Astrocyte of the hippocampus (primary cell): ENCODE measurements at regions not wholly inside any gene's neighbourhood (a gene's known extent, or its start where the extent isn't known, plus 50 kb on each side); places are given as distances from the start of the nearest gene placed in this dataset.
"Not testable (repeated sequence)": the region's sequence is repeated elsewhere in the genome, so short reads cannot be mapped to it uniquely, and the experiment has no call there.

ENCODE experiments used
- DNase-seq: peaks from one replicate; pipeline ENCODE4 v3.0.0; 2011; ENCODE audit warnings: low read depth, low spot score

DNA sequence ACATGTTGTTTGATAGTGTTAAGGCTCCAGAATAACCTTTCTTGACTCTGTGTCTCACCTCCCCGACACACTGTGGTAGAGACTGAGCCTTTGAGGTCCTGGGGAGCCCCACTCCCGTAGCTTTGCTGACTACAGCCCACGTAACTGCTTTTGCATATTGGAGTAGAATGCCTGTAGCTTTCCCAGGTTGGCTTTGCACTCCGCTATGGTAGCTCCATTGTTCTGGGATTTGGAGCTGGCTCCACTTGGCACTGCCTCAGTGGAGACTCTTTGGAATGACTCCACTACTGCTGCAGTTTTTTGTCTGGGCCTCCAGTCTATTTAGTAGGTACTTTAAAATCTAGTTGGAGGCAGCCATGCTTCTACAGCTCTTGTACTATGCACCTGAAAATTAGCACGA is 56.2 kb upstream of the ANXA1 start:
- no peak for DNase-seq

DNA sequence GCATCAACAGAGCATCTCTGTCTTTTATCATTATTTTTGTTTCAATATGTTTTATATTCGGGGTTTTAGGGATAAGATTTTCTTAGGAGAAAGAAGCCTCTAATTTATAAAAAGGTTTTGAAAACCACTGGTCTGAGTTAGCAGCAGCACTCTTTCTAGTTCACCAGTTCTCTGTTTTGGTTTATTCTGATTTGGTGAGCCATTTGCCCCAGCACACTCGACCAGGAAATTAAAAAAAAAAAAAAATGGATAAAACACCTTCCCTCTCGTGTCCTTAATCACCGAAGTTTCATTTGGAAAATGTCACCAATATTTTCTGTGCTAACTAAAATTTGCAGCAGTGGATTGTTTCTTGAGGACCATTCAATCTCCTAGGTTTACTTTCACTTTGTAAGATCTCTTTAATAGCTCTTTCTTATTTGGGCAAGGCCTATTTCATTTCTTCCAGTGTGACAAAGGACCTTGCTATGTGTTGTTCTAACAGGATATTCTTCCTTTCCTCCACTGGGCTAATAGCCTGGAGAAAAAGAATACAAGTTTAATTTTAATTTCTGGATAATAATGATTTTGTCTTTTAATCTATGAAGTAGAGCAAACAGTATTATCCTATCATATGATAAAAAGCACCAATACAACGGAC is 57.8 kb upstream of the ANXA1 start:
- no peak for DNase-seq

DNA sequence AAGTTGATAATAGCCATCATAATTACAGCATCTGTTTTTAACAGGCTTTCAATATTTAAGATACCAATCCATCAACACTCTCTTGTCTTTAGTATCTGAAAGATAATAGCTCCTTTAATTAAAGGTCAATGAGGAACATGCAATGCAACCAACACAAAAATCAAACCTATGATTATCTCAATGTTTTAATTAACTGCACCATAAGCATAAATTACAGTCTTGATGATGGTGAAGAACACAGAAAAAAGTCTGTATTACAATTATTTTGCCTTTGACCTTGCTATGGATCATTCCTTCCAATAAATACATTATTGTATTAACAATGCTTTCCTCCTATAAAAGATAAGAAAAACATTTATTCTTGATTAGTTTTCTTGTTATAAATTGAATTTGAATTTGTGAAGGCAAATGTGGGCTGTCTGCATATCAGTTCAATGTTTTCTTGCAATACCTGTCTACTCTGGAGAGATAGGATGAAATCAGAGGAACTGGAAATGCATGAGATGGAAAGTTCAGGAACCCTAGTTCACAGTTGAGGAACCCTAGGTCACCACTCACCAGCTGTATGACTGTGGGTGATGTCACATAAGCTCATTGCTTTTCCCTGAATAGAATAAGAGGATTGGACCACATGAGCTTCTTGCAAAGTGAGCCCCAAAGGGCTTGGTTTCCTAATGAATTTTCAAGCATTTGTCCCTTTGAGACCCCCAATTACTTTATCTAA is 58.5 kb upstream of the ANXA1 start:
- no peak for DNase-seq

DNA sequence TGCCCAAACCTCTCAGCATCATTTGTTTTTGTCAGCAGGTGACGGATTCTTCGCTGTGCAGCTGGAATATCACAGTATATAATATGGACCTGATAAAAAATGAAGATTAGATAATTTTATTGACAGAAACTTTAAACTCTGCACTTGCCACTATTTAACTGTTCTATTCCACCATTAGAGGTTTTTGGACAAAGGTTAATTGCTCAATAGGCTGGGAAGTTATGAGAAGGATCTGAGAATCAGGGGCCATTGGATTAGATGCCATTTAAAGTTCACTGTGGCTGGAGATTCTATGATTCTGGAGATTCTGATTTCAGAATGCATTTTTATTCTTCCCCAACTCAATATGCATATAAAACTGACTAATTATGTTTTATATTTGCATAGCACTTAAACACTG is 59.8 kb upstream of the ANXA1 start:
- DNase-seq, result no peak

DNA sequence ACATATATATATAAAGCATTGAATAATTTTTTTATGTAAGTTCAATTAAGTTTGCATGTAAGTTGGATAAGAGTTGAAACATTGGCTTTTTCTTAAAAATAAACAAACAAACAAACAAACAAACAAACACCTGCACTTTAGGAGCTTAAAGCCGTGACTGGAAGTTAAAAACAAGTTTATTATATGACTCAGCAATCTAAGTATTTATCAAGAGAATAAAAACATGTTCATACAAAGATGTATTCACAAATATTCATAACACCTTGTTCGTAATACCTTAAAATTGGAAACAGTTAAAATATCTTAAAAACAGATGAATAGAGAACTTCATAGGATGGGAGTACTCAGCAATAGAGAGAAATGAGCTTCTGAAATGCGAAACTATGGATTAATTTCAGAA is 61.5 kb upstream of the ANXA1 start:
- no peak for DNase-seq

DNA sequence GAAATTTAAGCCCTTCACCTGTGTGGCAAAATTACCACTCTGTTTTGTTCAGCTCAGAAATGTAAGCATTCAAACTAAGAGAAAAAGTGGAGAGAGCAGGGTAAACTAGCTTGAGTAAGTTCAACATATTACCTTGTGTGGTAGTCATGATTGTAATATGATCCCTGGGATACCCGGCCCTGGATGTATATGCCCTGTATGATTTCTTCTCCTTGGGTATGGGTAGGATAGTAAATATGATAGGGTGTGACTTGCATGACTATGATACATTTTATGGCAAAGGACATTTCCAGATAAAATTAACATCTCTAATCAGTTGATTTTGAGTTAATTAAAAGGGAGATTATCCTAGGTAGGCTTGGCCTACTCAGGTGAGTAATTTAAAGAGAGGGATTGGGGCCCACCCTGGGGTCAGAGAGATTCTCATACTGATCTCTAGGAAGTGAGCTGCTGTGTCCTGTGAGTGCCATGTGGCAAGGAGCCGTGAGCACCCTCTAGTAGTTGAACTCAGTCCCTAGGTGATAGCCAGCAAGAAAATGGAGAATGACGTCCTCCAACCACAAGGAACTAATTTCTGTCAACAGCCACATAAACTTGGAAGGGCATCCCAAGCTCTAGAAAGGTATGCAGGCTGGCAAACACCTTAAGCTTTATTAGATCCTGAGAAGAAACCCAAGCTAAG is 62.2 kb upstream of the ANXA1 start:
- DNase-seq, result no peak

DNA sequence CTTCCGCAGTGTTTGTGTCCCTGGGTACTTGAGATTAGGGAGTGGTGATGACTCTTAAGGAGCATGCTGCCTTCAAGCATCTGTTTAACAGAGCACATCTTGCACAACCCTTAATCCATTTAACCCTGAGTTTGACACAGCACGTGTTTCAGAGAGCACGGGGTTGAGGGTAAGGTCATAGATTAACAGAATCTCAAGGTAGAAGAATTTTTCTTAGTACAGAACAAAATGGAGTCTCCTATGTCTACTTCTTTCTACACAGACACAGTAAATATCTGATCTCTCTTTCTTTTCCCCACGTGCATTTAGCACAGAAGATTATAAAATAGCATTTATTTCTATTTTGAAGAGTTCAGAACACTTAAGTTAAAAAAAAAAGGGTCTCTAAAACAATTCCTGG is 63.8 kb upstream of the ANXA1 start:
- DNase-seq, result not testable (repeated sequence)

DNA sequence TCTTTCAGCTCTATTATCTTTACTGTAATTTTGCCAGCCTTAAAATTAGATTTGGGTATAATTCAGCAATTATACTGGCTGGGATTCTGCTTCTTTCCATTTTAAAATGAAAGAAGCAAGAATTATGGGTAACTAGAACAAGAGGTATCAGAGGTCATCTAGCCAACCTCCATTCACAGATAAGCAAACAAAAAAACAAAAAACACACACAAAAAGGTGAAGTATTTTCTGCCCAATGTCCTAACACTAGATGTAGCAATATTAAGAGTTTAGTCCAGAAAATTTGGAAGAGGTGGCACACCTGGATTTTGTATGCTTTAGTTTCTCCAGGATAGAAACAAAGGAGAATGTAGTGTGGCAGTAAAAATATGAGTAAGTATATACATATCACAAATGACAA is 68.1 kb upstream of the ANXA1 start:
- DNase-seq, result no peak

DNA sequence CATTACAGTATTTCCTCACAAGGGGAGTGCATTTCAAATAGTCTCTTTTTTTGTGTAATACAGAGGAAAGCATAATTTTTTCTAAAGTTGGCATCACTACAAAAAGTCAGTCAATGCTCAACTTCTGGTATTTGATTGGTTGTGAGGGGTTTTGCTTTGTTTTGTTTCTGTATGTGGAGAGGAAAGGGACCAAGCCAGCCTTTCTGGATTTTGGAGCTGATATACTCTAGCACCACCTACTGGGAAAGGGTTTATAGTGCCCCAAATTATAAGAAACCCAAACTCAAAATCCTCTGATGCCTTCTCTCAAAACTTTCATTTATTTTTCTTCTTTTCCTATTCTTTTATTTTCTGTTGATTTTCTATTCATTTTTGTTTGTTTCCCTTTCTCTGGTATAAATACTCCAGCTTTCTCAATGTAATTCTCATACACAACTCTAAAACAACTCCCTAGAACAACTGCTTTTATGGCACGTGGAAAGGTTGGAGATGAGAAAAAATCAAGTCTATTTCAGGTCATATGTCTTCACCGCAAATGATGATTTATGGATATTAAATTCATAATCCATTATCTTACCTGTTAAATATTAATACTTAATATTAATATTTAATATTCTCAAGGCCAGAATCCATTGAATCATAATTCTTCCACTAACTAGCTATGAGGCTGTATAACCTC is 69.5 kb upstream of the ANXA1 start:
- peak; percentile 82 for DNase-seq

DNA sequence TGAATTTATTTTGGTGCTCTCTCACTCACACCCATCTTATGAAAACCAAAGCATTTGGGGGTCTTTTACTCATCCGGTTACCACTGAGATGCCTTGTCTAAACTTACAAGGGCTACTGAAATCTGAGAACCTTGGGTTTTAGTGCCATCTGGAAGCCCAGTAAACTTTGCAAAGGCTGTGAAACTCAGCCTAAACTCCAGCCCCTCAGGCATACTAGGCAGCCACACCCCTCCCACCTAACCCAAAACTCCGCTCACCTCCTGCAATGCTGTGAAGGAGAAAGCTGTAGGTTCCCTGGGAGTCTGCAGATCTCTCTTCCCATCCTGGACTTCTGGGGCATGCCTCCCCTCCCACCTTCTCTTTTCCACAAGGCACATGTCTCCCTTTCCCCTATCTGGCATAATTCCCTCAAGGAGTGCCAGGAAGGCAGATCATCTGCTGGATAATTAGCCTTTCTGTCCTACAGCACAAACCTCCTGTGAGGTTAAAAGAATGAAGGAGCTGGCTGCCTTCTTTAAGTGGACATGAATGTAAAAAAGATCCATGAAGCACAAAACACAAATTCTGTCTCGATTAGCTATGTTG is 71.5 kb upstream of the ANXA1 start:
- DNase-seq, result peak; percentile 25

DNA sequence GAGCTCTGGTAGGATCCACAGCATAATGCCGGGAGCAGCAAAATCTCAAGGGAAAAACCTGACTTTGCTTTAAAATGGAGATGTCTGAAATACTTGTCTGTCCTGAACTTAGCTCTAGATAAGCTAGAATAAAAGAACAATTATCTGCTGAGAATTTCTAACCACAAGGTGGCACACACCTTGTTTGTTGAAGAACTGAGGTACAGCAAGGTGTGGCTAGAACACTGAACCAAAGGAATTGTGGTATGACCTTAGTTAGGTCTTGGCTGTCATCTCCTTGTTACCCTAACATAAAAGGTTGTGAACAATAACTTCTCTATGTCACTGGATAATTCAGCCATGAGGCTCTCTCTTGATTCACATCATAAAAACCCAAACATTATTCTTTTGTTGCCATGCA is 72.3 kb upstream of the ANXA1 start:
- no peak for DNase-seq

DNA sequence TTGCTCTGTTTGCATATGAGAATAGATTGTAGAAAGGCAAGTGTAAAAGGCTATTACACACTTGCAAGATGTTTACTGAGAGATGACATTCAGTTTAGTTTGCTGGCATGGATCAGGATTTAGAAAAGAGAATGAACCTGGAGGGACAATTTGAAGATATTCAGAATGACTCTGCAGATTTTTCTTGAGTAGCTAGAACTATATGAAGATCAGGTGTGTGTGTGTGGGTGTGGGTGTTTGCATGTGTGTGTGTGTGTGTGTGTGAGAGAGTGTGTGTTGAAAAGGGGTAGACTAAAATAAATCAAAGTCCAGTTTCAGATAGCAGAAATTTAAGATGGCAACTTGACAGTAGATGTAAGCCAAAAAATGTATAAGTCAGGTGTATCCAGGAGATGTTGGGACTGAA is 74.0 kb upstream of the ANXA1 start:
- DNase-seq, result no peak

DNA sequence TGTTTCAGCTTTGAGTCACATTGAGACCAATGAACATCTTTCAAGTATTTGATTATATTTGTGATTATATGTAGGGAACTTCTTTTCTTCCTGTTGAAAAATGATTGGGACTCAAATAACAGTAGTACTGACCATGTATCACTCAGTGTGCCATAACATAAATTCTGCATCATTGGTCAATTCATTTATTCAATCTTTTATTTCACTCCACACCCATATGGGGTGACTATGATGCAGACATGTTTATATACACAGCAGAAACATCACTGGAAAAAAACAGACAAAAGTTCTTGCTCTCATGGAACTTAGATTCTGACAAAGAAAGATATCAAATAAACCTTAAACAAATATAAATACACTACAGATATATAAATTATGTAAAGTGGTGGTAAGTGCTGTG is 74.7 kb upstream of the ANXA1 start:
- no peak for DNase-seq

DNA sequence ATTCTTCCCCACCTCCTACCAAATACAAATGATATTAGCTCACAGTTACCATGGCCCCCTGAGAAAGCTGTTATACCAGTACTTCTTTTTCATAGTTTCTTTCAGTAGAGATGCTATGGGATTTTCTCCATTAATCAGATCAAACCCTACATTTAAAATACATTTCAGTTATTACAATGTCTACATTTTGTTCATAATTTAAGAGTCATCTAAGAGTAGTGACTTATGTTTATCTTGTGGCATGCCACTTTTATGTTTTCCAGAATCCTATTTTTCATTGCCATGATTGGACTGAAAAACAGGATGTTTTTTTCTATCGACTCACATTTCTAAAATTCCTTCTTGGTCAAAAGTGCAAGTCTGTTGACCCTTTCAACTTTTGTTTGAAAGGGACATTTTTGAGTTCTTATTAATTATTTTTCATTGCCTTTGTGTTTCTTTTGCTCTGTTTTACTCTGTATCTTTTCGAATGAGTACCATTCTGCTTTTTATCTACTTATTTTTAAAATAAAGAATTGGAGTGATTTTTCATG is 77.4 kb upstream of the ANXA1 start:
- DNase-seq, result peak; percentile 34

DNA sequence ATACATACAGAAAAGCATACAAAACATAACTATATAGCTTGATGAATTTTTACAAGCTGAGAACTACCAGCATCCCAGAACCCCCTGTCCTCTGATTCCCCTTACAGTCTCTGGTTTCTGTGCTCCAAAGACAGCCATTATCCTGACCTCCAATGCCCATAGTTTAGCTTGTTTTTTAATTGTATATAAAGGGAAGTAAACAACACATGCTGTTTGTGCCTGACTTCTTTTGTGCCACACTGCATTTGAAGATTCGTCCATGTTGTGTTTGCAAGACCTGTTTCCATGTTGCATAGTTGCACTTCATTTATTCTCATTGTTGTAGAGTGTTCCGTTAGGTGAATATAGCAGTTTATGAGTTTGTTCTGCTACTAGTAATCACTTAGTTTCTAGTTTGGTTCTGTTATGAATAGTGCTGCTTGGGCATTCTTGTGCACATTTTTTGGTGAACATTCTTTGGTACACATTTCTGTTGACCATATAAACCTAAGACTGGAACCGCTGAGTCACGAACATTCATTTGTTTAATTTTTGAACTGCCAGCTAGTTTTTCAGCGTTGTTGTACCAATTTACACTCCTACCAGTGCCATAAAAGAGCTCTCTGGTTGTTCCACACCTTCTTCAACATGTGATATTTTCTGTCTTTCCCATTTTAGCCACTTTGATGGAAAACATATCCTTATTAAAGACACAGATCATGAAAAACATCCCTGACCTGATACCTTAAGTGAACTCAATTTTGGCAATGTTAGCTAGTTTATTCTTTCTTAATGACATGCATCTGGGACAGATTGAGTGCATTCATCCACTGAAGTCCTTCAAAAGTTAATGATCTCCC is 78.1 kb upstream of the ANXA1 start:
- DNase-seq, result peak; percentile 69

DNA sequence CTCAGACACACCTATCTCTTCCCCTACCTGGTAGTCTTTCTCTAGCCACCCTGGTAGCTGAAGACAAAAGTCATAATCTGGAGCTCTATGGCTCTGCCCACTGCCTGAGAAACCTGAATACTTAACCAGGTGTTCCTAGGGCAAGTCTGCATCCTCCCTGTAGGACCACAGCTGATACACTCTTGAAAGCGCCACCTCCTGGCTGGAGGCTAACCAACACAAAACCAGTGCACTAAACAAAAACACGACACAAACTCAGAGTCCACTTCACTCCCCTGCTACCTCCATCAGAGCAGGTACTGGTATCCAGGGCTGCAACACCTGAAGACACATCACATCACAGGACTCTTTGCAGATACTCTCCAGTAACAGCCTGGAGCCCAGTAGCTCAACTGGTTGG is 84.6 kb upstream of the ANXA1 start:
- DNase-seq, result no peak

DNA sequence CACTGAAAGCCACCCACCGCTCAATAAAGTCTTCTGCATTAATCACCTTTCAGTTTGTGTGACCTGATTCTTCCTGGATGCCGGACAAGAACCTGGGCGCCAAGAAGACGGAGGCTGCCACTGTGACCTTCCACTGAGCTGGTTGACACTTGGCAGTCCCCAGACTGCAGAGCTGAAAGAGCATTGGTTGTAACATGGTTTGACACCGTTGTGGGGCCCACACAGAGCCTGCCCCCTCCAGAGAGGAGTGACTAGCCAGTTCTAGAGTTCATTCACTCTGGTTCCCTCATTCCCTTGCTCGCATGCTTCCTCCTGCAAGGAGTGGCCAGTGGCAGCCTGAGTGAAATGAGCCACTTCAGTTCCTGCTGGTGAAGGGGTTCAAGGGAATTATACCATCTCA is 86.2 kb upstream of the ANXA1 start:
- no peak for DNase-seq

DNA sequence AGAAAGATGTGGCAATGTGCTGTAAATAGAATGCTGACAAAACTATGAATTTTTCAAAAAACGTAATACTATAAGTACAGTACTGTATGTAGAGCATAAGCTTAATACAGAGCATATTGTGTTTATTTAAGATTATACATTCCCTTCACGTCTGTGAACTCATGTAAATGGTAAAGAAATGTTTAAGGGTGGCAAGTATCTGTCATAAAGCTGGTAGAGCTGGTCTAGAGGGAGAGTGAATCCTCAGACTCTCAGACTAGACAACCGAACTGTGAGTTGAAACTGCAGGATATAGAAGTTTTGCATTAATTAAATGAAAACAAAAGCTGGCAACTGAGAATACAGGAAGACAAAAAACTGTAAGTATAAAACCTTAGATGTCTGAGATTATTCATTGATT is 87.3 kb upstream of the ANXA1 start:
- DNase-seq, result no peak

DNA sequence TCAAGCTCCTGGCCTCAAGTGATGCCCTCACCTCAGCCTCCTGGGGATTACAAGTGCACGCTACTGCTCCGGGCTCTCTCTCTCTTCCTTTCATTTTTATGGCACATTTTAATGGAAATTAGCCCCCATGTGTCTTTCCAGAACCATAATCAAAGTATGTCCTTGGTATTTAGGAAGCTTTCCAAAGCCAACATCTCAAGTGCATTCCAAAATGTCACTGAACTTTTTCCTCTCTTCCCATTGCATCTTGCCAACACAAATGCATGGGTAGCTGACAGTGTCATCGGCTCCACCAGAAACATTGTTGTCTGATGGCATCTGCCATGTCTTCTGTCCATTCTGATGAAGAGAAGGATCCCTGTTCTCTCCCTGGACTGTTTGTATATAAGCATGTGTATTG is 90.5 kb upstream of the ANXA1 start:
- peak; percentile 60 for DNase-seq

DNA sequence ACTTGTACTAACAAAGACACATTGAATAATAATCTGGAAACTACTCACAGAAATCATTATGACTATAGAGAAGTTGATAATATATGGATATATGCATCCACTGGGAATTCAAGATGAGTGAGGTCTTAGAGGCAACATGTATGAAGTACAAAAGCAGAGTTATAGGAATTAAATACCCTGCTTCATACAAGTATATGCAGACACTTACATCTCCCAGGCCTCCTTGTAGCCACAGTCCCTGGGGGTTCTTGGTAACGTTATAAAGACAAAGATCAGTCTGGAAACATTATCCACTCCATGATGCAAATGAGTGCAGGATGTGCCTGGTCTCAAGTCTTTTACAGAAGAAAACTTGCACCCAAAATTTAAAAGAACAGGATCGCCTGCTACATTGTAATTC is 92.4 kb upstream of the ANXA1 start:
- no peak for DNase-seq

DNA sequence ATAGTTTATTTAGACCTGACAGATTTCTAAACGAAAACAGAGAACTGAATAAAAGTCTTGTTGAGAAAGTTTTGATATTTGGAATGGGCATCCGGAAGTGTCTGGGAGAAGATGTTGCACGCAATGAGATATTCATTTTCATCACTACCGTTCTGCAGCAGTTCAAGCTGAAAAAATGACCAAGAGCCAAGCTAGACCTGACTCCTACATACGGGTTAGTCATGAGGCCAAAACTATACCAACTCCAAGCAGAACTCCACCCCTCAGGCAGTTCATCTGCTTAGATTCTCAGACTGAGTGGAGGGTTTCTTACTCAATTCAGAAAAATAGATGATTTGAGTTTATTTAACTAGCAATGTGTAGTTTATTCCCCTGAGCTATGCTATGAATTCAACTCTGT is 95.4 kb upstream of the ANXA1 start:
- no peak for DNase-seq
